GM18511 (cell line): ENCODE measurements at regions not wholly inside any gene's neighbourhood (a gene's known extent, or its start where the extent isn't known, plus 50 kb on each side); places are given as distances from the start of the nearest gene placed in this dataset.
"Not testable (repeated sequence)": the region's sequence is repeated elsewhere in the genome, so short reads cannot be mapped to it uniquely, and the experiment has no call there.

Experiments used
- ATAC-seq: cut with Tn5 transposase; IDR thresholded peaks from one replicate; pipeline ENCODE4 v1.9.1; 2021; ENCODE audit warnings: mild to moderate bottlenecking, moderate library complexity; ENCODE audit not compliant: unreplicated experiment

DNA sequence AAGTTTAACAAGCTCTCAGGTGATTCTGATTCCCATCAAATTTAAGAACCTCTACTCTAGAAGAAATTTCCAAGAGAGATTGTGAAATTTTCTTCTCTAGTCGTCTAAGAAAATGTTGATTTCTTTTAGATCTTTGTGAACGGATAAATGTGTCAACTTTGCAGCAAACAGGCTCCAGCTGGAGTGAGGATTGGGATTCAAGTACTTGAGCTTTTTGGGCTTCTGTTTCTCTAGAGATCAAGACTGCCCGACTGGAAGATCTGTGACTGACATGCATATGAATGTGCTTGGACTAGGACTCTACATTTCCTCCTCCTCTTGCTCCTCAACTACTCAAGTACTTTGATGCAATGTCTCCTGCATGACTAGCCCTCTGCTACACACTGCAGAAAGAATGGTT lies 388.3 kb downstream of the TMEM38B start:
- no peak for ATAC-seq

DNA sequence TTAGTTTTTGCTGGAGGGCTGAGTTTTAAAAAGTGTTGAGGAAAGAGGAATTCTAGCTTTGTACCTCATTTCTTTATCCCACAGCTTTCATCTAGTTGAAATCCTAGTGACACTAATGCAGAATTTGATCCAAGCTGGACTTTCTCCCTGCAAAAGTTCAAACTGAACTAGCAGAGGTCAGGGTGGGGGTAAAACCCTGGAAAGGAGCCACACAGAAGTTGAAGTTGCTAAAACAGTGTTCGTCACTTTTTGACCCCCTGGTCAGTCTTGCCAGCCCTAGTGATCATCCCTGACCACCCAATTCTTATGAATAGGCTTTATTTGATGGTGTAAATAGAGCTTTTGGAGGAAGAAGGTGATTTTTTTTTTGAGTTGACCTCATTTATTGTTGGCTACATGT lies 390.4 kb downstream of the TMEM38B start:
- ATAC-seq = no peak

DNA sequence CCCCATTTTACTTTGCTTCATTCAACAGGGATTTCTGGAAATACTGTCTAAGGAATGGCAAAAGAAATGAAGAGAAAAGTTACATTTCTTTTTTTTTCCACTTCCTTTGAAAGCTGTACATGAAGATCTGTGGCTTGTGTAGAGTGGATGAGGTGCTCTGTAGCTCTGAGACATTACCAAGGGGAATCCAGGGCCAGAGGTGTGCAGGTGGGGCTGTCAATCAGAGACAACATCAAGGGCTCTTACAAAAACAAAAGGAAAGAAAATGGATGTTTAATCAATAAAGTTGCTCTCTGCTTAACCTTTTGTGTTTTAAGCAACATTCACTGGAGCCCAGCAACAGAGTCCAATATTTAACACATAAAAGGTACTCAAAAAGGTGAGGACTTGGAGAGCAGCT lies 391.1 kb downstream of the TMEM38B start:
- ATAC-seq = no peak

DNA sequence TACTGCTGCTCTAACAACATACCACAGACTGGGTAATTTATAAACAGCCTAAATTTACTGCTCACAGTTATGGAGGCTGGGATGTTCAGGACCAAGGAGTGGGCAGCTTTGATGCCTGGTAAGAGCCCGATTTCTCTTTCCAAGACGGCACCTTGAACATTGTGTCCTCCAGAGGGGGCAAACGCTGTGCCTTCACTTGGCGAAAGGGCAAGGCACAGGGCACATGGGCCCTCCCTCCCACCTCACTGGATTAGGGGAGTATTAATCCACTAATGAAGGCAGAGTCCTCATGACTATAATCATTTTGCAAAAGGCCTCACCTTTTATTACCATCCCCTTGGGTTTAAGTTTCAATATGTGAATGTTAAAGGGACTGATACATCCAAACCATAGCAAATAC lies 397.7 kb downstream of the TMEM38B start:
- ATAC-seq = no peak

DNA sequence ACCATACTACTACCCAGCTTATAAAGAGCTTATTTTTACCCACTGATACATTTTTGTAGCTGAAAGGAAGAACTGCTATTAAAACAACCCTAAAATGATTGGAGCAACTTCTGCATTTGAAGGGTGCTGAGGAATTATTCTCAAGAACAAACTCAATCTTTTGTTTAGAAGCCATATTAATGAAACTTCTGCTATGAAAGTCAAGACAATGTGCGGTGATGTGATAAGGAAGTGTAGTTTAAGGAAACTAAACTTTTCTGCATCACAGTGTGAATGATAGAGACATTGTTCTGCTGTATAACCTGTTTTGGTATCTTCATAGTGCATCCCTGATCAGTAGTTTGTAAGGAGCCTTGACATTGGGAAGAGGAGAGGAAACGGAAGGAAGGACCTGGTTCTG lies 408.5 kb downstream of the TMEM38B start:
- ATAC-seq = no peak

DNA sequence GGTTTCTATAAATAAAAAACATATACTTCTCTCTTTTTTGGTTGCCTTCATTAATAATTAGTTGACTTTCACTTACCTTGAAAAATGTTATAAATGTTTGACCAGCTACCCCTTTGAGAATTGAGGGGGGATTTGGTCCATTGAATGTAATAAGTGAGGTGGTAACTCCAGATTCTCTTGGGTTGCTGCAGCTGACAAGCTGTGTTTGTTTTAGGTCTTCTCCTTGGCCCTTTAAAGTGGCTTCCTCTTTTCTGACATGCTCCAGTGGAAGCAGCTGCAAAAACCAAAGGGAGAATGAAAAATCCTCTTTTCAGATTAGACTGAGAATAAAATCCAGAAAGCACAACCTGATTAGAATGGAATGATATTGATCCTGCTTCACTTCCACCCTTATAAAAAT lies 410.5 kb downstream of the TMEM38B start:
- peak; percentile 60 for ATAC-seq

DNA sequence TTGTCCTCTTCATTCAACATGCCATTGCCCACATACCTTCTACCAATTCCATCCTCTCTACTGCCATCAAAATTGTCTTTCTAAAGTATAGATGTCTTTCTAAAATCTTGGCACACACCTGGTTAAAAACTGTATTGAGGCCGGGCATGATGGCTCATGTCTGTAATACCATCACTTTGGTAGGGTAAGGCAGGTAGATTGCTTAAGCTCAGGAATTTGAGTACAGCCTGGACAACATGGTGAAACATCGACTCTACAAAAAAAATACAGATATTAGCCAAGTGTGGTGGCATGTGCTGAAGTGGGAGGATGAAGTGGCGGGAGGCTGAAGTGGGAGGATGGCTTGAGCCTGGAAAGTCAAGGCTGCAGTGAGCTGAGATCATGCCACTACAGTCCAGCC lies 412.1 kb downstream of the TMEM38B start:
- no peak for ATAC-seq

DNA sequence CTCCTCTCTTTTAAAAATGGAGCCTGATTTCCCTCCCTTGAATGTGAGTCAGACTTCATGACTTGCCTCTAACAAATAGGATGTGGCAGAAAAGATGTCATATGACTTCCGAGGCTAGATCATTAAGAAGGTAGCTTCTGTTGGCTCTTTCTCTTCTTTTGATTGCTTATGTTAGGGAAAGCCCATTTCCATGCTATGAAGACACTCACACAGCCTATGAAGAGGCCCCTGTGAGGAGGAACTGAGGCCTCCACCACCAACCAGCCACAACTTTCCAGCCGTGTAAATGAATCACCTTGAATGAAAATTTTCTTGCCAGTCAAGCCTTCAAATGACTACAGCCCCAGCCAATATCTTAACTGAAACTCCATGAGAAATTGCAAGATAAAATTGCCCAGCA lies 413.4 kb downstream of the TMEM38B start:
- no peak for ATAC-seq

DNA sequence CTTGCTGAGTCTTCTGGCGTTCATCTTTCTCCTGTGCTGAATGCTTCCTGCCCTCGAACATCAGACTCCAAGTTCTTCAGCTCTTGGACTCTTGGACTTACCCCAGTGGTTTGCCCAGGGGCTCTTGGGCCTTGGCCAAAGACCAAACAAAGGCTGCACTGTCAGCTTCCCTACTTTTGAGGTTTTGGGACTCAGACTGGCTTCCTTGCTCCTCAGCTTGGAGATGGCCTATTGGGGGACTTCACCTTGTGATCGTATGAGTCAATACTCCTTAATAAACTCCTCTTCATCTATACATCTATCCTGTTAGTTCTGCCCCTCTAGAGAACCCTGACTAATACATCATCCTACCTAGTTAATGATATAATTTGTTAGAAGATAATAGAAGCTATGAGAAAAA lies 415.4 kb downstream of the TMEM38B start:
- not testable (repeated sequence) for ATAC-seq

DNA sequence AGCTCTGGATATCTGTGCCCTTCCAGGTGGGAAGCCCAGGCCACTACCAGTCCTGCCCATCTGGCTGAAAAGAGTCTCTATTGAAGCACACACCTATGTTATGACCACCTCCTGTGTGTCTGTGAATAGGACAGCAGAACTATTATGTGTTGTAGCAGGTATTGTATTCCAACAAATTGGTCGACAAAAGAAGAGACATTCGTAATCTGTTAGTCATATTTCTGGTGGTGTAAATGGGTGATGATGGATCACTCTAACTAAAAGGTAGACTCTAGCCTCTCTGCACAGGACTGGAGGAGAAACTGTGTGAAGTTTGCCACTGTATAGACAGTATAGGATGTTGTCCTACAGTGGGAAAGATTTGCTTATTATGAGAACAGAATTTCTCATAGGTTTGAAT lies 416.1 kb downstream of the TMEM38B start:
- ATAC-seq = no peak

DNA sequence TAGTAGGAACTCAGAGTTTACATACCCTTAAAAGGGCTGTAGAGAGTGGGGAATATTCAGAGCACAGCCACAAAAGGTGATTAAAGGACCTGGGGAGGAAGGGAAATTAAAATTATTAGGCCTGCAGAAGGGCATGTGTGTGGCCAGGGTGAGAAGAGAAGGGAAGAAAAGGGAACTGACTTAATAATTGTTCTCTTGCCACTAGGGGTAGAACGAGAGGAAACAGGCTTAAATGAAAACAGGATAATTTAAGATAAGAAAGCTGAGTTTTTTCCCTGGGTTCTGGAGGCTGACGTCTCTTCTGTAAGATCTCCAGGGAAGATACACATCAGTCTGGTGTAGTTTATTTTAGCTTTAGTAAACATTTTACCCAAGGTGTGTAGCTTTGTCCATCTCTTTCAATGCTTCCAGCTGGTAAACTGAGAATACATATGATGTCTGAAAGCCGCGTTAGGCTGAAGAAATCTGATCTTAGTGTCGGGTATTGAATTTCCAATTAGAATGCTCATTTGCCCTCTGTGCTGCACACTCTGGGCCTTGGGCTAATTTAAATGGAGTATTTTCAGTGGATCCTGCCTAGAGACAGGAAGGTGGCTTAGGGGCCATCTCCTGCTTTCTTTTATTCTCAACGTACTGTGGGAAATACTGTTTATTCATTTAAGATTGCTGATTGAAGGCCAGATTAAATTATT lies 416.8 kb downstream of the TMEM38B start:
- no peak for ATAC-seq

DNA sequence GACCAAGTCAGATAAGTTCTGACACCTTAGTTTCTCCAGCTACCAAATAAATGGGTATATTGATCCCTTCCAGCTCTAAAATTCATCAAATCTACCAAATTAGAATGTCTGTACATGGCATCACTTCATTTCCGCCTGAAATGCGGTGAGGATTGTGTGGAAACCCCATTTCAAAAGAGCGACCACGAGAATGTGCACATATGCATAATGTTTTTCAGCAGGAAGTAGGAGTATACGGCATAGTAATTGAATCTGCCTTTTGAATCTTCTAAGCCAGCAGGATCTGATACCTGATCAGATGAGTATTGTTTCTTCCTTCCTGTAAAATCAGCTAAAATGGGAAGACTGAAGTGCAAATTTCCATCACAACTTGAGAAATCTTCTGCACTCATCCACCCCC lies 418.6 kb downstream of the TMEM38B start:
- no peak for ATAC-seq

DNA sequence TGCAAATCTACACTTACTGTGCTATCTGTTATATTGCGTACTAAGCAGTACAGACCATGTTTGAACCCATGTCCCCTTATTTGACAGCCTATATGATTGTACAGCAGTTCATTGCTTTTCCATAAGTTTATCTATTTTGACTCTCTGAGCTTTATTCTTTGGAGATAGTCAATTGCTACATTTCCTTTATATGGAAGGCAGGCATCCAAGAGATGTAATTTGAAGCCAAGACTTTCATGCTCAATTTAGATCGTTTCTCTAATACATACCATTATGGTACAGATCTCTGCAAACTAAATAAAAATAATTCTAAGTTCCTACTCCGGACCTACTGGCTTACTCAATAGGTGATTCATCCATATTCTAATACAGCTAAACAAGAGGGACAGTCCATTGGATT lies 424.8 kb downstream of the TMEM38B start:
- no peak for ATAC-seq

DNA sequence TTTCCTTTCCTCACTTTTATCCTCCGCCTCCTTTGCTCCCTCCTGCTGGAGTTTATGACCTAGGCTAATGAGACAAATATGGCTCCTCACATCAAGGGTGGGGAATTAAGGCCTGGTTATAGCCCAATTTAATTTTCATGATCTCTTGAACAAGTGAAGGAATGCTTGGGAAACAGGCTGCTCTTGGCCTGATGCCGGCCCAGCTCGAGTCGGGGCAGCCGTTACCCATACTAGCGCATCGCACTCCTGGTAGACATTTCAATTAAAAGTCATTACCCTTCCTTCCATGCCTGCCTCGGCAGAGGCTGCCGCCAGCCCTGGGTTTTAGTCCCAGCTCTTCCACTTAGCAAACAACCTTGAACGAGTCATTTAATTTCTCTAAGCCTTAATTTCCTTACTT lies 425.7 kb downstream of the TMEM38B start:
- no peak for ATAC-seq

DNA sequence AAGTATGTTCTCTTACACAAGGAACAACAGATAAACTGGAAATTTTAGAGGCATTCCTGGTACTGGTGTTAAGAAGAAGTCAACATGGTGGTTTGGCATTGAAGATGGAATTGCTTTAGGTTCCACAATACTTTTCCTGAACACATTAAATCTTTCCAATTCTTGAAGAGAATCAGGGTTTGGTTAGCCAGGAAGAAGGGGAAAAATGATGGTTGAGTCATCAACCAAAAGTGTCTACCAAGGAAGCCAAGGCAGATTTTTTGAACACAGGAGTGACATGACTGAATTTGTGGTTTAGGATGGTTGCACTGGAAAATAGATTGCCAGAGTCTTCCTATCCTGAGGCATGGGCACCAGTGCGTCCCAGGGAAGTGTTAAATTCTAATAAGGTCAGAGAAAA lies 433.4 kb downstream of the TMEM38B start:
- no peak for ATAC-seq

DNA sequence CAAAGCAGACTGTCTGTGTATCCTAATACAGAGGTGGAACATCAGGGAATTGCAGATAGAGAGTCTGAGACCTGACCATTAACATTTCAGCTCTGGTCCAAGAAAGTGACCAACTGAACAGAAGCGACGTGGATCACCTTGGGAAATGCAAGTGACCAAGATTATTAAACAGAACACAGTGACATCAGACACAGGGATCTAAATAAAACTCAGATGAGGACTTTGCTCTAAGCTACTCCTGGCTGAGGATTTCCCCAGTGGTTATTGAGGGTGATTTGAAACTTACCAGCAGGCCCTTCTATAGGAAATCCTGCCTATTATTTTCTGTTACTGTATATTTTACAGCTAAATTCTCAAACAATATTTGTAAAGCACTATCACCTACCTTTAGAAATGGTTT lies 436.0 kb downstream of the TMEM38B start:
- no peak for ATAC-seq

DNA sequence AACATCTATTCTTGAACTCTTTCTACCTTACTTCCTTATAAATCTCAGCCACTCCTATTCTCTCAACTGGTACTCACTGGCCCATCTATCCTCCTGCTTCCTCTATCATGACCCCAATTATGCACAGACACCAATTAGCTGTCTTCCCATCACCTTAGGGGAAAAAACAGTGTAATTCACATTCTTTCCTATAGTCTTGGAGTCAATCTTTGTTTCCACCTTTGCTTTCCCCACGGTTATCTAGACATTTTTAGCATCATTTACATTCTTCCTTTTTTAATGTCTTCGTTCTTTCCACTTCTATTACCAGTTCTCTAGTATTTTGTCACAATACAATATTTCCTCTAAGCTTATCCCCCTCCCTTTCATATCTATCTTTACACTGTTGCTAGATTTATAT lies 449.4 kb downstream of the TMEM38B start:
- no peak for ATAC-seq

DNA sequence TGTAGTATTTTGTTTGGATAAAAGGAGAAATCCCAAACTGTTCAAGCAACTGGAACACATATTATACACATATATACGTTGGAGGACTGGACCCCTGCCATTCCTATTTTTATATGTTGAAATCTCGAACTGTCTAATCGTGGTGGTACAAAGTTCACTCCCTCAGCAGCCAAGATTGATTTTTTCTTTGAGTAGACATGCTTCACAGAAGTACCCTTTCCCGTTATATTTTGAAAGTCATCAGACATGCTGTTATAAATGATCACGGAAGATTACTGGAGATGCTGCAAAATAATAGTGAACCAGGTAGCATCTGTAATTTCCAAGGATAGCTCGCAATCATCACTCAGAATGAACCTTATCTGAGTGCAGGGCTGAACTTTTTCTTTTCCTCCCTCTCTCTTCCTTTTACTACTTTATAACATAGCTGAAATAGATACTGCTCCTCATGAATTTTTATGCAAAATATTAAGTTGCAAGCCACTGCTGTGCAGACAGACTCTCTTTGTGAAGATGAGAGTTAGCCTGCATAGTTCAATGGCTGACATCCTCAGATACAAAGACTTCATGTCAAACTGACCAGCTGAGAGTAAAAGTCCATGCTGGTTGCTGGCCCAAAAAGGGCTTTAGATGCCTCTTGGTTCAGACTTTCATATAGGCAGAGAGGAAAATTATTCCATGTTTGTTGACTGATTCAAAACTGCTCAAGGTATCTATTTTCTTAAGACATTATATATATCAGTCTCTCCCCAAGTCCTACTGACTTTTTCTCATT lies 451.9 kb downstream of the TMEM38B start:
- no peak for ATAC-seq

DNA sequence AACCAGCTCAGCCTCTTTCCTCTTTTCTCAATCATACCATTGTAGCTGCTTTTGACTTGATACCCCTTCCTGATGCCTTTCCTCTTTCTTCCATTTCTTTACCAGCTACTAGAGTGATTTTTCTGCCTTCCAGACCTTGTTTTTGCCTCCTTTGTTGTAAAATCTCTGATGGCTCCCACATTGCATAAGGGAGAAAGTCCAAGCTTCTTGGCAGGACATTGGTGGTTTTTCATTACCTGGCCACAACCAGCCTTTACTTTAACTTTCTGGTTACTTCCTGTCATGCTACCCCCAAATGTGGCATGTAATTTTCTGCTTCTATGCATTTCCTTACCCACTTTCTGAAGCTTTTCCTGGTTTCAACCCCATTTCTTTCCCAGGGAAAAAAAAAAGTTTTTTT lies 452.5 kb downstream of the TMEM38B start:
- ATAC-seq = no peak

DNA sequence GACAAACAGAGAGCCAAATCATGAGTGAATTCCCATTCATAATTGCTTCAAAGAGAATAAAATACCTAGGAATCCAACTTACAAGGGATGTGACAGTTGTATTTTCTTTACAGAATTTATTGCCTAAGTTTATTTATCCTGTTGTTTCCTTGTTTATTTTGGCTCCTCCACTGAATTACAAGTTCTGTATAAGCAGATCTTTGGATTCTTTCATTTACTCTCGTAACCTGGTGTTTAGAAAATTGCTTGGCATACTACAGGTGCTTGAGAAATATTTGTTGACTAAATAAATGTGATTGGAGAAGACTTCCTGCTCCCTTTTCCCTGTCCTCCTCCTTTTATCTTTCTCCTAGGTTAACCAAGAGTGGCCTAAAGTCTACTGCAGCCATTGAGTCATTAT lies 455.6 kb downstream of the TMEM38B start:
- ATAC-seq = no peak

DNA sequence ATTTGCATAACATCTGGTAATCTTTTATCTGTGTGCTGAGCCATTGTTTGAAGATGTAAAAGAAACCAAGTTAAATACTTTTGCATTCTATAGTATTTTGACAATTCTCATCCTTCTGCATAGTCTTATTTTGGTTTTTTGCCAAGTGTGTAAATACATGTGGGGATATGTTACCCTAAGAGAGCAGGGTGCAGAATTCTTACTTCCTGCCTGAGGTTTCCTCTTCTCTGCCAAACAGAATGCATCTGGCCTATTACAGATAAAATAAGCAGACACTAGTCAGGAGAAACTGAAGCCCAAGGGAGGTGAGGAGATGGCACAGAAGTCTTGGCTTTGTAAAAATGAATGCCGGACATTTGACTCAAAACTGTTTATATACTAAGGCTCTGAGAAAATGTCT lies 462.1 kb downstream of the TMEM38B start:
- ATAC-seq = no peak

DNA sequence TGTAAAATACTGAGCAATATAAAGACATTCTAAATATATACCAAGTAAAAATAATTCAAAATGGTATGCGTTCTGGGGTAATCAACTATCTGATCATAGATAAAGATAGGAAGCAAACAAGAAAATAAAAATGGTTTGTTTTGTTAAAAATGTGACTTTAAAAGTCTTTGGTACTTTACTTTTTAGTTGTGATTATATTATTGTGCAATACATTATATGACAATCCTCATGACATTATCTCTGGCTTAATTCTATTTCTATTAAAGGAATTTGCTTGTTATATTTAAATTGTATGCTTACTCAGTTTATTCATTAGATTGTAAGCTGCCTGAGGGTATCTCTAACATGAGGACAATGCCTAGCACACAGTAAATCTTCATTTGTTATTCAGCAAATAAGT lies 477.9 kb downstream of the TMEM38B start:
- ATAC-seq = no peak

DNA sequence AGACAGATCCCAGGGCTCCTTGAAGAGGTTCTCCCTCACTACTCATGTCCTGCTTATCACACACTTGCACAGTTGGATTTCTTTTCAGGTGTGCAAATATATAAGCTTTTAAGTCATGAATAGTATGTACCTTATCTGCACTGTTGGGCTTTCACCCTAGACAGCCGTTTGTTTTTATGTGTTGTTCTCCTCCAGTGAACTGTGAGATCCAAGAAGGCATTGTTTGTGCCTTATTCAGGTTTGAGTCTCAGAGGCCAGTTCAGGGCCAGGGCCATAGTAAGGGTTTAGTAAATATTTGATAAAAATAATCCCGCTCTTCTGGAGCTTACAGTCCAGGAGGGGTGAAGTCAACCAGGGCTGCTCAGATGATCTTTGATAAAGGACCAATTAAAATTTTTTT lies 480.0 kb downstream of the TMEM38B start:
- ATAC-seq = no peak
